GM10248 (cell line): ENCODE measurements at regions not wholly inside any gene's neighbourhood (a gene's known extent, or its start where the extent isn't known, plus 50 kb on each side); places are given as distances from the start of the nearest gene placed in this dataset.

Source experiments
- CTCF ChIA-PET: fragments of 300-600 bp; sonication (Branson Sonifier 250); formaldehyde crosslinking; extraction: SDS; loops from one replicate; lab custom pipeline; 2021; ENCODE audit warnings: antibody characterized with exemption; lab: Yijun Ruan, JAX
- POLR2A ChIA-PET: fragments of 350-650 bp; sonication (Branson Sonifier 250); formaldehyde crosslinking; extraction: SDS; loops from one replicate; lab custom pipeline; 2020; ENCODE audit warnings: antibody characterized with exemption; lab: Yijun Ruan, JAX
- DNase-seq: peaks from one replicate; pipeline ENCODE4 v3.0.0; 2012; ENCODE audit errors: extremely low spot score
- CTCF ChIP-seq: IDR thresholded peaks from 2 replicates; pipeline ENCODE4 v1.5.1; 2012; ENCODE audit warnings: mild to moderate bottlenecking, low read depth; ENCODE audit errors: extremely low read depth, missing control alignments, control extremely low read depth

GRCh38 chr6:18335948-18336347 lies 51.2 kb upstream of the RNF144B start:
- POLR2A ChIA-PET = no interaction called here
- no peak for TF ChIP-seq CTCF
- no peak for DNase-seq
- CTCF ChIA-PET = no interaction called here

GRCh38 chr6:18334251-18334650 lies 52.9 kb upstream of the RNF144B start:
- CTCF ChIA-PET = interaction anchor here (1.0 to 3.3 kb wide), 5 partner anchors 9 to 169 kb away, joined by 3 to 20 read pairs (median 3); no protein-coding TSS in a partner anchor
- TF ChIP-seq CTCF = no peak
- POLR2A ChIA-PET = no interaction called here
- DNase-seq = no peak

- ChIA-PET CTCF (interaction anchor here (0.6 to 1.5 kb wide), 3 partner anchors 10 to 174 kb away, joined by 3 to 8 read pairs (median 3); no protein-coding TSS in a partner anchor), POLR2A (no interaction called here)
- DNase-seq = no peak
- no peak for TF ChIP-seq CTCF
Measured at GRCh38 chr6:18330548-18331081, 56.5 kb upstream of the RNF144B start.

GRCh38 chr6:18329776-18330175 lies 57.4 kb upstream of the RNF144B start:
- DNase-seq = no peak
- no peak for TF ChIP-seq CTCF
- ChIA-PET CTCF (interaction anchor here (1.5 kb wide), 1 partner anchor 174 kb away, joined by 8 read pairs; no protein-coding TSS in a partner anchor), POLR2A (no interaction called here)

GRCh38 chr6:18328540-18328939 lies 58.6 kb upstream of the RNF144B start:
- ChIA-PET CTCF (interaction anchor here (1.2 to 1.6 kb wide), 4 partner anchors 11 to 207 kb away, joined by 3 to 15 read pairs (median 4); no protein-coding TSS in a partner anchor), POLR2A (no interaction called here)
- DNase-seq = no peak
- no peak for TF ChIP-seq CTCF

- ChIA-PET POLR2A (no interaction called here), CTCF (interaction anchor here (1.2 to 1.6 kb wide), 5 partner anchors 9 to 206 kb away, joined by 3 to 15 read pairs (median 3); no protein-coding TSS in a partner anchor)
Measured at GRCh38 chr6:18328070-18328469, 59.1 kb upstream of the RNF144B start.

More at GRCh38 chr6:18328070-18328469, 59.1 kb upstream of the RNF144B start:
- no peak for TF ChIP-seq CTCF
- no peak for DNase-seq
